GM12874 (cell line): ENCODE measurements at regions not wholly inside any gene's neighbourhood (a gene's known extent, or its start where the extent isn't known, plus 50 kb on each side); places are given as distances from the start of the nearest gene placed in this dataset.

ENCODE experiments used
- CTCF ChIP-seq: IDR thresholded peaks from 2 replicates; pipeline ENCODE4 v1.5.1; 2011; ENCODE audit warnings: low read depth, mild to moderate bottlenecking, control low read depth, low read length, moderate library complexity; ENCODE audit not compliant: insufficient read depth

- TF ChIP-seq CTCF = no peak
Measured at GRCh38 chr7:81529785-81530184, 240.1 kb downstream of the HGF start.

GRCh38 chr7:81527651-81528050 is 242.2 kb downstream of the HGF start:
- no peak for TF ChIP-seq CTCF

GRCh38 chr7:81526971-81527370 is 242.9 kb downstream of the HGF start:
- no peak for TF ChIP-seq CTCF

- no peak for TF ChIP-seq CTCF
Measured at GRCh38 chr7:81525841-81526240, 244.0 kb downstream of the HGF start.

- no peak for TF ChIP-seq CTCF
Measured at GRCh38 chr7:81519886-81520285, 250.0 kb downstream of the HGF start.

GRCh38 chr7:81516898-81517297 is 252.9 kb downstream of the HGF start:
- no peak for TF ChIP-seq CTCF

- no peak for TF ChIP-seq CTCF
Measured at GRCh38 chr7:81515009-81515408, 254.8 kb downstream of the HGF start.

GRCh38 chr7:81514546-81514945 is 255.3 kb downstream of the HGF start:
- TF ChIP-seq CTCF = no peak
